Muscle layer of duodenum (tissue), 2 donors: ENCODE measurements at regions not wholly inside any gene's neighbourhood (a gene's known extent, or its start where the extent isn't known, plus 50 kb on each side); places are given as distances from the start of the nearest gene placed in this dataset.
"Not testable (repeated sequence)": the region's sequence is repeated elsewhere in the genome, so short reads cannot be mapped to it uniquely, and the experiment has no call there.

Experiments
- H3K27ac ChIP-seq: one replicate; pipeline ENCODE4 v1.7.0; 2013; ENCODE audit warnings: mild to moderate bottlenecking, low read length
- H3K27me3 ChIP-seq: one replicate; pipeline ENCODE4 v1.7.0; 2013; ENCODE audit warnings: low read depth, mild to moderate bottlenecking, control low read depth, low read length
- H3K36me3 ChIP-seq, 2 donors: one replicate each; pipeline ENCODE4 v1.7.0; 2013; ENCODE audit warnings: low read length in 2 of 2, control low read depth in 1 of 2, mild to moderate bottlenecking in 1 of 2; ENCODE audit not compliant: insufficient read depth in 2 of 2, control insufficient read depth in 1 of 2
- H3K4me1 ChIP-seq, 2 donors: one replicate each; pipeline ENCODE4 v1.7.0; 2013; ENCODE audit warnings: low read length in 2 of 2, mild to moderate bottlenecking in 2 of 2, control low read depth in 1 of 2, moderate library complexity in 1 of 2; ENCODE audit not compliant: insufficient read depth in 2 of 2, control insufficient read depth in 1 of 2
- H3K4me3 ChIP-seq, 2 donors: one replicate each; pipeline ENCODE4 v1.7.0; 2013; ENCODE audit warnings: low read length in 2 of 2, low read depth in 1 of 2, mild to moderate bottlenecking in 1 of 2
- H3K9me3 ChIP-seq, 2 donors: one replicate each; pipeline ENCODE4 v1.7.0; 2013; ENCODE audit warnings: low read length in 2 of 2, control low read depth in 1 of 2, mild to moderate bottlenecking in 1 of 2; ENCODE audit not compliant: control insufficient read depth in 1 of 2
- donor health status: healthy.

DNA sequence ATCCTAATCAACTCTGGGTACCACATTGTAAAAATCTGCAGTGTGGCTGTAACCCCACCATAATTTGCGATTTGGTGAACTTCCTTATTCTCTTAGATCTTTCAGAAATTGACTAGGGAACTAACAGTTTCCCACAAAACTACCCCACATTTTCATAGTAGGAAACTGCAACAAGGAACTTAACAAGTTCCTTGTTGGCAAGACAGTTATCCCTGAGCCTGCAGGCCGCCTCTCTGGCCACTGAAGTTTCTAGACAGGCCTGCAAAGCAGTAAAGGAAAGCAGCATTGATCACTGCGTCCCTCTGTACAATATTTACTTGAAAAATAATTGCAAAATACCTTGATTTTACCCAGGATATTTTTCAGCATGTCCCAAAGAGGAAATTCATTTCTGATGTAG lies 372.9 kb downstream of the ANAPC1 start:
- H3K27me3 ChIP-seq, H3K9me3 ChIP-seq, H3K4me1 ChIP-seq, H3K36me3 ChIP-seq, H3K27ac ChIP-seq, H3K4me3 ChIP-seq: not testable (repeated sequence)

DNA sequence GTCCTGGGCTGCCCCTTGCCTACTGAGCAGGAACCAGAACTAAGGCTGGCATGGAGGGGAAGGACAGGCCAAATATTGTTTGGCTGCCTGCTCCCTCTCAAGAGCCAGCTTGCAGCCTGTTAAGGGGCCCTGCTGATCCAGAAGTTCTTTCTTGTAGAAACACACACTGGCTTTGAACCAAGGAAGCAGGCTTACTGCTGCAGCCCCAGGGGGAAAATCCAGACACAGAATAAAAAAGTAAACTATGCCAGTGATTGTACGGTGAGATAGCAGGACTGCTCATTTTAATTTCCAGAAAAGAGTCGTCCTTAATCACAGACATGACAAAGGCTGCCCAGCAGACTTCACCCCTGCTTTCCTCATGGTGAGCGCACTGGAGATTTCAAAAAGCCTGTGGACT lies 371.6 kb downstream of the ANAPC1 start:
- H3K9me3 ChIP-seq, H3K36me3 ChIP-seq, H3K27ac ChIP-seq, H3K27me3 ChIP-seq, H3K4me1 ChIP-seq, H3K4me3 ChIP-seq: not testable (repeated sequence)

DNA sequence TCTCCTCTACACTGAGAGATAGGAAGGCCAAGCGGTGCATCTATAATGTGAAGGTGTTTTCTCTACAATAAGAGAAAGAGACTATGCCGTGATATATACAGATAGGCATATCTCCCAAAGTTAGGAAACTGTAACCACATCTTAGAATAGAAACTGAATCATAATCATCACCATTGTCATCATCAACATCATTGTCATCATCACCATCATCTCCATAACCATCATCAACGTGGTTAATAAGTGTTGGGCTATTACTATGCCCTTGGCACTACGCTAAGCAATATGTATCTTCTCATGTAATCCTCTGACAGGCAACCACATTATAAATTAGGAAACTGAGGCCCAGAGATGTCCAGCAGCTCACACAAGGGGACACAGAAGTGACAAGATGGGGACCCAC lies 369.9 kb downstream of the ANAPC1 start:
- H3K36me3 ChIP-seq, H3K4me3 ChIP-seq, H3K27ac ChIP-seq, H3K4me1 ChIP-seq, H3K9me3 ChIP-seq, H3K27me3 ChIP-seq: not testable (repeated sequence)

DNA sequence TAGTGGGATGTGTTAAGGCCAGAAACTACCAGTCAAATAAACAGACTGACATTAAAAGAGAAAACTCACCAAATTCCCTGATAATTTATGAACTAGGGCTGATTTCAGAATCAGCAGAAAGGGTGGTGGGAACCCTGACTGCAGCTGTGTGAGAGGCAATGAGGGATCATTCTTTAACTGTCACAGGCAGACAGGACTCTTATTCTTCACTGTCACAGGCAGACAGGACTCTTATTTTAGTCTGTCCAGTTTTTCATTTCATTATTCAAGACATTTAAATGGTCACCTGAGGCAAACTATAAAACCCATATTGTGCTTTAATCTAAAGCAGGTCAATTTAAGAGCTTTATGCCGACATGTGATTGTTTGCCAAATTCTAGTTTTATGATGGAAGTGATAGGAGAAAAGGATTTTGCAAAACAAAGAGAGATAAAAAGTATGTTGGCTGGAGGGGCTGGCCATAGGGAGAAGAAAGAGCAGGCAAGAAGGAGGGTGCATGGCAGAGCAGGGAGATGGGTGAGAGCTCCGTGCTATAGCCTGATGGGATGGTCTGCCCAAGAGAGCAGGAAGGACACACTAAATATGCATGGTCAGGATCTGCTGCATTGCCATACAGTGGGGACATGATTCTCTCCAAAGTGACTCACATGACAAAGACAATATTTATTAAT lies 366.8 kb downstream of the ANAPC1 start:
- H3K27me3 ChIP-seq, H3K9me3 ChIP-seq, H3K27ac ChIP-seq, H3K4me1 ChIP-seq, H3K4me3 ChIP-seq, H3K36me3 ChIP-seq: not testable (repeated sequence)

DNA sequence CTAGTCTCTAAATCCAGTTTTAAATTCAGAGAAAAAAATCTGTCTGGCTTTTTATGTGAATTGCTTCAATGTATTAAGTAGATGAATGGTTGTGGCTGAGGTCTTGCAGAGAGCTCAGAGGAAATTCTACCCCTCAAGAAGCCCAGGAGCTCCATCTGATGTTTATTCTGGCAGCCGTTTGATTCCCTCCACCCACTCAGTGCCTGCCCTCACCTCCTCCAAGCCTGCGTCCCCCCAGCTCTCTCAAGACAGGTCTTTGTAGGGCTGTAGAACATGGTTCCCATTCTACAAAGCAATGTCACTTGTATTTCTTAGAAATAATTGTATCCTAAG lies 366.3 kb downstream of the ANAPC1 start:
- H3K4me1 ChIP-seq, H3K27me3 ChIP-seq, H3K36me3 ChIP-seq, H3K9me3 ChIP-seq, H3K27ac ChIP-seq, H3K4me3 ChIP-seq: not testable (repeated sequence)

DNA sequence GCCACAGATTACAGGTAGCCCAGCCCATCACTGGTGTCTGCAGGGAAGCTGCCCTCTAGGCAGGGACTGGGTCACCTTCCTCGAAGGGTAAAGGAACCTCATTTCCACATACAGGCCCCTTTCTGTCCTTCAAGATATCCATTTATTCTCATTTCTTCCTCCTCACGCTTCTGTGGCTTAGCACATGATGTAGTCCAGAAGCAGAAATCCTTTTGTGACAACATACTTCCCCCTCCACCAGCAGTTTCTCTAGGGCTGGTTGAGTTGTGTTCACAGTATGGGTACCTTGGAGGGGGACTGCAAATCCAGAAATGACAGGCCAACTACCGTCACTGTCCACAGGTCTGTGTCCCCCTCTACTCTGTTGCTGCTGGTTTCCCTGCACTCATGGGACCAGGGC lies 364.9 kb downstream of the ANAPC1 start:
- Histone ChIP-seq H3K4me3 (no peak overlapping the region), H3K36me3 (no peaks in the 10 kb centered on the region), H3K27me3 (no peaks in the 10 kb centered on the region), H3K9me3 (no peaks in the 10 kb centered on the region), H3K4me1 (no peaks in the 10 kb centered on the region), H3K27ac (no peak overlapping the region)

DNA sequence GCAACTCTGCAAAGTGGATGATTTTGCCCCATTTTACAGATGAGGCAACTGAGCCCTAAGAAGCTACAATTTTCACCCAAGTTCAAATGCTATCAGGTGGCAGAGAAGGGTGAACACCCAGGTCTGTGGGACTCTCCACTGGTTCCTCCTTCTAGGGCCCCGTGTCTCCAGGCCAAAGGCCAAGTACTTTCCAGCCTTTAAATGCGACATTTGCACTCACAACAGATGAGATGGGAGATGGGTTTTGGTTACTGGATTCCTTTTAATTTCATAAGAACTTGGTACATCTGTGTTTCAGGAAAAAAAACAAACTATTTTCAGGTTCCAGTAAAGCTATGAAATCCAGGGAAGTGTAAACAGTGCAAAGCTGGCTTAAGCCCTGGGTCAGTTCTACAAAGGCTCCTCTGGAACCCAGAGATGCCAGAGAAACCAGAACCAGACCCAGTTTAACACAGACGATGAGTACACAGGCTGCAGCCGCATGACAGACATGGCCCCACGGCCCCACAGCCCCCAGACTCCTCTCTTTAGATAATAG lies 361.7 kb downstream of the ANAPC1 start:
- Histone ChIP-seq H3K4me1 (no peaks in the 10 kb centered on the region), H3K4me3 (no peak overlapping the region), H3K36me3 (no peaks in the 10 kb centered on the region), H3K27me3 (no peaks in the 10 kb centered on the region), H3K27ac (no peak overlapping the region), H3K9me3 (no peaks in the 10 kb centered on the region)

DNA sequence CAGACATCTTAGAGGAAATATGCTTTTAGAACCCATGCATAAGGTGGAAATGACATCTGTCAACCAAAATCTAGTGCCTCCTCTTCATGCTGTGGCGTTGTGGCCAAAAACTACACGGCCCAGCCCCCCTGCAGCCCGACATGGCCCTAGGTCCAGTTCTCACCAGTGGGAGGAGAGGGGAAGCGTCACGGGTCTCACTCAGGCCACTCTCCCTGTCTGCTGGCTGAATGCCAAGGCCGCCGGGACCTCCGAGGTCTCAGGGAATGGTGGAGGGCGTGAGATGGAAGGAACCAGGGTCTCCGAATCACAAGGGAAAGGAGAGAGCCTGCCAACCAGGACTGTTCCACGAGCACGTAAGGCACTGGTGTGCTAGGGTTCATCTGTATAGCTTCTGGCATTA lies 361.0 kb downstream of the ANAPC1 start:
- Histone ChIP-seq H3K27ac (no peak overlapping the region), H3K27me3 (no peaks in the 10 kb centered on the region), H3K4me3 (no peak overlapping the region), H3K4me1 (no peaks in the 10 kb centered on the region), H3K36me3 (no peaks in the 10 kb centered on the region), H3K9me3 (no peaks in the 10 kb centered on the region)

DNA sequence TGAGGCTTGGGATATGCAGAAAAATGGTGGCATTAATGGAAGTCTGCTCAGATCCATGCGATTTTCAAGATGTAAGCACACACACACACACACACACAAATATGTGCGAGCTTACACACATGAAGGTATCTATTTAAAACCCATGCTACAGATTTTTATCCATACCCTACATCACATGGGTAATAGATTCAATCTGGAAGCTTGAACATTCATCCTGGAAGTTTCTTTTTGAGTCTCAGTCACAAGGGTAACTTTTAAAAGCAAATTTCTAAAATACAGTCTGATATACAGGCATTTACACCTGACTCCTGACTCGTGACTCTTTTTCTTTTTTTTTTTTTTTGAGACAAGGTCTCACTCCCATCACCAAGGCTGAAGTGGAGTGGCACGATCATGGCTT lies 359.0 kb downstream of the ANAPC1 start:
- not testable (repeated sequence) for H3K36me3 ChIP-seq, H3K4me3 ChIP-seq, H3K27ac ChIP-seq, H3K9me3 ChIP-seq, H3K4me1 ChIP-seq, H3K27me3 ChIP-seq

DNA sequence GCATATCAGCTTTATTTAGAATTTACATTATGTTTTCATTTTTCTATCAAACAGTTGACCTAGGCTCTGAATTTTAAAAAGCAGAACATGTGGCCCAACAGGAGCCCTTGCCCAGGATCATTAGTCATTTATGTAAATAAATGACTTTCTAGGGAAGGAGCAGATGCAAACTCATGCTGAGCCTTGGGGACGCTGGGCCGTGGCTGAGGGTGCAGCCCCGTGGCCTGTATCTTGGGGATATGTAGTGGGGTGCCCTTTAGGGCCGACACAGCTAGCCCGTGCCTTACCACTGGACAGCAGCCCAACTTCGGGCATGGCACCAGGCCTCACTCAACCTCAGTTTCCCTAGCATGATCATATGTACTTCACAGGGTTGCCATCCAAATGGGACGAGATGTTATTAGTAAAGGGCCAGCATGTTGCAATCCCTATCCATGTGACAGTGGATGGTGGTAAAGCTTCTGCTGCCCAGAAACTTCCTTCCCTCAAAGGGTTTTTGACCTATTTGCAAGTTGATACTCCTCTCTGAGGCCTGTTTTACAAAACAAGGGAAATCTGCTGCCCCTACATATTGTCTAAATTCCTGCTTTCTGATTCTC lies 357.9 kb downstream of the ANAPC1 start:
- not testable (repeated sequence) for H3K27ac ChIP-seq, H3K4me3 ChIP-seq, H3K9me3 ChIP-seq, H3K4me1 ChIP-seq, H3K27me3 ChIP-seq, H3K36me3 ChIP-seq

DNA sequence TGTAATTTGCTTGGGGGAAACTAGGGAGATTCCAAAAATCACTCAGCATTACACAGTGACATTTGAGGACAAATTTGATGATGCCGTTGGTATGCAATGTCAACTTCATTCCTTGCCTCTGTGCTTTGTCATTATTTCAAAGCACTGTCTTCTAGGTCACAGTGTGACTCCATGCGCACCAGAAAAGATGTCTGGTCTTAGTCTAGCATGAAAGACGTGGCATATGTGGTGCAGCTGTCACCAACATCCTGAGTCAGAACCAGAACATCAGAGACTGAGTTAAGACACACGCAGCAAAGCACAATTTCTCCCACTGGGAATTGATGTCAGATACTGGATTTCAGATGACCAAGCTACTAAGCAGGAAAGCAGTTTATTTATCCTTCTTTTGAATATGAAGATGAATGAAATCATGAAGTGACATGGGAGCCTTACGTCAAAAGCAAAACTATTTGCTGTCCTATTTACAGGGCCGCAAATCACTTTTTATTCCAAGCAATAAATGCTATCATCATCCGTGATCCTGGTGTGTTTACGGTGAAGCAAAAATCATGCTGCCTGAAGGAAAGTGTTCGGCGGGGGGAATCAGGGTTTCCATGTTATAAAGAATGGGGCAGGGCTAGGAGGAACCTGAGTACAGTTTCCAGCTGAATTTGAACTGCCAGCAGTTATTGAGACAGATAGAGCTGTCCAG lies 356.1 kb downstream of the ANAPC1 start:
- H3K4me1 ChIP-seq, H3K27me3 ChIP-seq, H3K4me3 ChIP-seq, H3K36me3 ChIP-seq, H3K9me3 ChIP-seq, H3K27ac ChIP-seq: not testable (repeated sequence)

DNA sequence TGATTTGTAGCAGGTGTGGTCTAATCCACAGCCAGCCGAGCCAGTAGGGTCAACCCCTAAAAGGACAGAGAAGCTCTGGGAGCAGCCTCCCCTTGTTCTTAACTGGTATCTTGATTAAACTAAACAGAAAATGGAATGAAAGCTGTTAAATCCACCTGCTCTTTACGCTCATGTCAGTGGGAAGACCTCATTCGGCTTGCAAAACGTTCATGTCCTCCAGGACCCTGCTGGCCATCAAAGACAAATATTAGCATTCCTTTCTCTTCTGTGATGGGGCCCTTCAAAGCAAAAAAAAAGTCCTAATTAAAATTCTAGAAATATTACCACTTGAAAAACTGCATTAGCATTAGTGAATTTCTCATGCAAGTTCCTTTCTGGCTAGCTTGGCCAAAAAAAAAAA lies 355.0 kb downstream of the ANAPC1 start:
- H3K4me3 ChIP-seq, H3K27me3 ChIP-seq, H3K4me1 ChIP-seq, H3K36me3 ChIP-seq, H3K27ac ChIP-seq, H3K9me3 ChIP-seq: not testable (repeated sequence)
